GM12892 (cell line): ENCODE measurements at regions not wholly inside any gene's neighbourhood (a gene's known extent, or its start where the extent isn't known, plus 50 kb on each side); places are given as distances from the start of the nearest gene placed in this dataset.
A peak's percentile ranks its signal among the peaks of the same experiment; 100 is the strongest.

Source experiments
- DNase-seq: peaks from one replicate; pipeline ENCODE4 v3.0.0; 2011; ENCODE audit not compliant: insufficient read length
- FAIRE-seq: peaks from 2 replicates; lab custom pipeline; 2011; peaks lifted over from hg19 to GRCh38; lab: Jason Lieb, UNC
- POLR2A ChIP-seq: IDR thresholded peaks from 2 replicates; pipeline ENCODE4 v1.6.1; 2011; ENCODE audit warnings: low read depth, low read length, control low read depth
- POLR2AphosphoS5 ChIP-seq: IDR thresholded peaks from 2 replicates; pipeline ENCODE4 v1.6.1; 2011; ENCODE audit warnings: low read depth, low read length, control low read depth
- TAF1 ChIP-seq: IDR thresholded peaks from 2 replicates; pipeline ENCODE4 v1.6.1; 2011; ENCODE audit warnings: low read depth, mild to moderate bottlenecking, control low read depth, low read length, borderline replicate concordance

GRCh38 chr14:53460544-53460943 is 307.4 kb upstream of the DDHD1 start:
- FAIRE-seq (no peak), DNase-seq (no peak)
- no peak for TF ChIP-seq POLR2AphosphoS5
- TF ChIP-seq POLR2A: no peak
- no peak for TF ChIP-seq TAF1

GRCh38 chr14:53458368-53458814 is 305.3 kb upstream of the DDHD1 start:
- DNase-seq: no peak
- TF ChIP-seq POLR2A (no peak), POLR2AphosphoS5 (no peak), TAF1 (no peak)
- FAIRE-seq: no peak

GRCh38 chr14:53456931-53457330 is 303.8 kb upstream of the DDHD1 start:
- DNase-seq (no peak), FAIRE-seq (no peak)
- TF ChIP-seq POLR2A (no peak), TAF1 (no peak), POLR2AphosphoS5 (no peak)

- no peak for FAIRE-seq
- DNase-seq: no peak
- TF ChIP-seq POLR2AphosphoS5 (no peak), POLR2A (no peak), TAF1 (no peak)
These were observed 299.0 kb upstream of the DDHD1 start for GRCh38 chr14:53452005-53452673.

GRCh38 chr14:53450871-53451270 is 297.7 kb upstream of the DDHD1 start:
- no peak for DNase-seq
- TF ChIP-seq POLR2A (no peak), POLR2AphosphoS5 (no peak), TAF1 (no peak)
- no peak for FAIRE-seq

DNA sequence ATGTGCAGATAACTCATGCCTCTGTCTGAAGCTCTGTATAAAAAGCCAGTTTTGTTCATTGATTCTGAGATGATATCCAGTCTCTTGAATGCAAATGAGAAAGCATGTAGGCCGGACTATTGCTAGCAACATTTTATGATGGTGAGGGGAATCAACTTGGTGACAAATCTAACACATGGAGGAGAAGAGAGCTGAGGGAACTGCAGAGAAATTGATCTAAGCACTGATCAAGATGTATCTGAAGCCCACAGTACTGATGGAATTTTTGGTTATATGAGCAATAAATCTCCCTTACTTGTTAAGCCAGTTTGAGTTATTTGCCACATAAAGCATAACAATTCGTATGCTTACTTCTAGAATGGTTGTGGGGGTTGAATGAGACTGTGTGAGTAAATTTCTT is 295.6 kb upstream of the DDHD1 start:
- TF ChIP-seq POLR2A (no peak), TAF1 (no peak), POLR2AphosphoS5 (no peak)
- DNase-seq: no peak
- FAIRE-seq: no peak

DNA sequence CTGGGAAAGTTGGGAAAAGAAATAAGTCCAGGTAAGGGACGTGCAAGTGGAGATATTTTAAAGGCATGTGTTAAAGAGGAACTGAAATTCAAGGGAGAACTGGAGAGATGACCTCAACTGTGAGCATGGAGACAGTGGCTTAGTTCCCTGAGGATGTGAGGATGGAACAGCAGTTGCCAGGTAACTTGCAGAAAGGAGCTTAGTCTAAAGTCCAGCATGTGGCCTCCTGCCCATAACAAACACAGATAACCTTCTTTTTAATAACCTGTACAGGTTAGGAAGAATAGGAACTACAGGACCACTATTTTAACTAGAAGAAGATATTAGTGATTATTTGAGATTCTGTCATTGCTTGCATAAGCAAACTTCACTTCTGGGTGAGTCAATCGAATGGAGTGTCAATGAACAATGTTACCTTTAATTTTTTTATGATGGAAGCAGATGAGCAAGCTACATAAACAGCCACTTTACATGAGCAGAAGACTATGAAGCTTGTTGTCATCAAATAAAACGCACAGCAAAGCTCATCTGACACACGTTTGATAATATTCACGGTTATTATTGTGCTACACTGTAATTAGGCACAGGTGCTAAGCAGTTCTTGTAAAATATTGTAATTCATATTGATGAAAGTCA is 291.7 kb upstream of the DDHD1 start:
- no peak for TF ChIP-seq POLR2A
- no peak for TF ChIP-seq POLR2AphosphoS5
- no peak for TF ChIP-seq TAF1

DNA sequence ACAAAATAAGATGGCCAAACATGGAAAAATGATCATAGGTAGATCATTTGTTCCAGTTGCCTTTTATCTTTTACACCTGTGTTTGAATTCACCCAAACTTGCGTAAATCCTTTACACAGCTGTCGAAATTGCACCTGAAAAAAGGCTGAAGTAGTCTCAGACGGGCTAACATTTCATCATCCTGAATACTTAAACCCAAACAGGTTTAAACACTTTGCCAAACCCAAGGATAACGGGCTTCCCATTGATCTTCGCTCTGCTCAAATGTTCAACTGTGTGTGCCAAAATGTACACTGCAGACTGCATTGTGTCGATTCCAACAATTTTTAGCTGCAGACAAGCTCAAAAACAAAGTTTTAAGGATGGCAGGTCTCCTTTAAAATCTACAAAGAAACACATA is 288.7 kb upstream of the DDHD1 start:
- no peak for TF ChIP-seq POLR2A
- no peak for TF ChIP-seq POLR2AphosphoS5
- FAIRE-seq: no peak
- DNase-seq: no peak

More for the DNA sequence above, 291.7 kb upstream of the DDHD1 start:
- no peak for FAIRE-seq
- no peak for DNase-seq

DNA sequence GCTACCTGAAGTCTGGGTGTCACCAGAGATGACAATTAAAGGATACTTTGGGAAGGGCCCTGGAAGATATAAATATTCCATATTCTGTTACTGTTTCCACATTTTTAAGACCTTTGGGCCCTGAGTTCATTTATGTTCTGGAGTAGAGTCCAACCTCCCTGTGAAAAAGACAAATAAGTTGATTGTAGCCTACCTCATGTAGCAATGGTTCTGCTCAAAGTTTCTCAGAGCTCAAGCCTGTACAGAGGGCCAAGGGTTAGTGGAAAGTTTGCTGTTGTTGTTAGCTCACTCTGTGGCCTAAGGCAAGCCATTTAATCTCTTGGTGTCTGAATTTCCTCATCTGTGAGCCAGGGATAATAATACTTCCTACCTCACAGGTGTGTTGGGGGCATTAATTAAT is 284.7 kb upstream of the DDHD1 start:
- FAIRE-seq: no peak
- no peak for DNase-seq
- no peak for TF ChIP-seq TAF1
- TF ChIP-seq POLR2A: no peak
- TF ChIP-seq POLR2AphosphoS5: no peak

- DNase-seq: peak; percentile 10
- FAIRE-seq: peak; percentile 67
- no peak for TF ChIP-seq POLR2A
These were observed 279.3 kb upstream of the DDHD1 start for GRCh38 chr14:53432378-53432802.

DNA sequence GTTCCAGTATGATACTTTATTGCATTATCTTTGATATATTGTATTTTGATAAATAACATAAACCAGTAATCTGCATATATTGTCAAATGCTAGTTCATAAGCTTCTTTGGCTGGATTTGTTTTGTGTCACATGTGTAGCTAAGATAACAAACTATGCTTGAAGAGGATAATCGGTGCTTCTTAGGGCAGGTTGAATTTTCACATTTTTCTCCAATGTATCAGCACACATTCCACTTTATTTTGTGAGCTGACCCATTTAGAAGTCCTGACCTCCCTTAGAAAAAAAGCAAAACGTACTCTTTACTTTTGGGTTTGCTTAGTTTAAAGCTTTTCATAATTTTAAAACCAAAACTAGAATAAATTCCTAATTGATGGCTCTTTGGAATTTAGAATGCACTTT is 277.7 kb upstream of the DDHD1 start:
- FAIRE-seq: no peak
- TF ChIP-seq POLR2AphosphoS5 (no peak), TAF1 (no peak), POLR2A (no peak)
- no peak for DNase-seq
